GM06990 (cell line): ENCODE measurements at regions not wholly inside any gene's neighbourhood (a gene's known extent, or its start where the extent isn't known, plus 50 kb on each side); places are given as distances from the start of the nearest gene placed in this dataset.

ENCODE experiments used
- DNase-seq: peaks from one replicate; pipeline ENCODE4 v3.0.0-alpha.2; 2011; ENCODE audit not compliant: insufficient read length; ENCODE audit errors: extremely low read depth
- H3K27me3 ChIP-seq: replicated peaks from 2 replicates; pipeline ENCODE4 v1.6.0; 2011; ENCODE audit warnings: low read length; ENCODE audit not compliant: control insufficient read depth, insufficient read depth
- H3K36me3 ChIP-seq: 2 replicates; pipeline ENCODE4 v1.5.1; 2011; ENCODE audit warnings: low read length; ENCODE audit not compliant: control insufficient read depth, insufficient read depth
- H3K4me3 ChIP-seq: replicated peaks from 2 replicates; pipeline ENCODE4 v1.5.1; 2011; ENCODE audit warnings: low read depth, mild to moderate bottlenecking, control low read depth, low read length
- CTCF ChIP-seq: IDR thresholded peaks from 2 replicates; pipeline ENCODE4 v1.5.1; 2011; ENCODE audit warnings: low read length, control low read depth, mild to moderate bottlenecking, inconsistent platforms; ENCODE audit not compliant: insufficient read depth, poor library complexity, severe bottlenecking

GRCh38 chr11:41997844-41998401, 538.5 kb upstream of the LRRC4C start:
- TF ChIP-seq CTCF = no peak
- Histone ChIP-seq H3K36me3 (no peaks in the 10 kb centered on the region), H3K27me3 (no peaks in the 10 kb centered on the region), H3K4me3 (no peak overlapping the region)
- no peak for DNase-seq

DNA sequence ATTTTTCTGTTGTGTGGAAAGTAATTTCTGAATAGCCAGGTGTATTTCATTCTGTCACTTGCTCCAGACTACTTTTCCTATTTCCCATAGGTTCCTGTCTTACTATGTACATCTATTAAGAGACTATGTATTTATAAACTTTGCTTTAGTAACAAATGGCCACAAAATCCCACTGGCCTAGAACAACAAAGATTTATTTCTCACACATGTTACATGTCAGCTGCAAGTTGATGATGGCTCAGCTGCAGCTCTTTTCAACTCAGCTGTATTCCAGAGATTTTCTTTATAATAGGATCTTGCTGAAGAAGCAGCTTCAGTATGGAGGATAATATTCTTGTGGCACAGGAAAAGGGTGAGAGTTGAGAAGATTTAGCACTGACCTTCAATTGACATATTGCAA, 539.6 kb upstream of the LRRC4C start:
- no peak for DNase-seq
- no peak overlapping the region for H3K4me3 ChIP-seq
- TF ChIP-seq CTCF = no peak
- H3K27me3 ChIP-seq = no peaks in the 10 kb centered on the region
- H3K36me3 ChIP-seq = no peaks in the 10 kb centered on the region

- Histone ChIP-seq H3K27me3 (no peaks in the 10 kb centered on the region), H3K36me3 (no peaks in the 10 kb centered on the region), H3K4me3 (no peak overlapping the region)
- TF ChIP-seq CTCF = no peak
- DNase-seq = no peak
These were observed 544.3 kb upstream of the LRRC4C start for GRCh38 chr11:42003801-42004200.

- no peak overlapping the region for H3K4me3 ChIP-seq
- no peaks in the 10 kb centered on the region for H3K36me3 ChIP-seq
- no peak for DNase-seq
- no peak for TF ChIP-seq CTCF
- H3K27me3 ChIP-seq = no peaks in the 10 kb centered on the region
These were observed 547.3 kb upstream of the LRRC4C start for GRCh38 chr11:42006766-42007165.

GRCh38 chr11:42012271-42012670, 552.8 kb upstream of the LRRC4C start:
- Histone ChIP-seq H3K36me3 (no peaks in the 10 kb centered on the region), H3K27me3 (no peaks in the 10 kb centered on the region), H3K4me3 (no peak overlapping the region)
- TF ChIP-seq CTCF = no peak
- no peak for DNase-seq

DNA sequence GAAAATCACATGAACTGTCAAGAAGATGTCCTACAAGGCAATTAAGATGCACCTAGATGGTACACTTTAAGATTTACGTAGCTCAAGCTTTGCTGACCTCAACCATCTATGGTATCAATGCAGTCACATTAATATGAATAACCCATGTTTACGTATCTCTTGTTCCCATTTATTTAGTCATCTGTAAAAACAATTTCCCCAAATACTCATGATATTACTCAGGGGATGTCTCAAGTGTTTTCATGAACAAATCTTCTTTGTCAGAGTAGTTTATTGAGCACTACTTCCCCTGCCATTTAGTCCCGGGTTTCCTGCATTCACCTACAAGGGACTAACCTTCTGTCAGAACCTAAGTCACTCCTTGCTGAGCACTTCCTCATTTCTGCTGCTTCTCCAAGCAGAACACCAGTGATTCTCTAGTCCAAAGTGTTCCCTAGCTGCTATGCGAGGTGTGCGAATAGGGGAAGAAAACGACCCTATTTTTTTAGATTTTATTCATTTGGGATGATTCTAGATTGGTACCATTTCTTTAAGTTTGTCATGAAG, 554.3 kb upstream of the LRRC4C start:
- TF ChIP-seq CTCF = no peak
- no peaks in the 10 kb centered on the region for H3K36me3 ChIP-seq
- no peak for DNase-seq

More for the DNA sequence above, 554.3 kb upstream of the LRRC4C start:
- no peak overlapping the region for H3K4me3 ChIP-seq
- no peaks in the 10 kb centered on the region for H3K27me3 ChIP-seq
